ENCODE measurements at regions not wholly inside any gene's neighbourhood (a gene's known extent, or its start where the extent isn't known, plus 50 kb on each side); places are given as distances from the start of the nearest gene placed in this dataset.

GRCh38 chr19:30172613-30173242 is 199.5 kb upstream of the ZNF536 start:
- no peak for DNase-seq

- no peak for DNase-seq
Observed at GRCh38 chr19:30173593-30174356, 198.4 kb upstream of the ZNF536 start.

- no peak for DNase-seq
Observed at GRCh38 chr19:30174357-30174645, 197.9 kb upstream of the ZNF536 start.

GRCh38 chr19:30174791-30175190 is 197.4 kb upstream of the ZNF536 start:
- no peak for DNase-seq

GRCh38 chr19:30175987-30176386 is 196.2 kb upstream of the ZNF536 start:
- DNase-seq: no peak

- DNase-seq: no peak
Observed at GRCh38 chr19:30178721-30179402, 193.3 kb upstream of the ZNF536 start.

GRCh38 chr19:30180691-30181090 is 191.5 kb upstream of the ZNF536 start:
- DNase-seq: no peak

- no peak for DNase-seq
Observed at GRCh38 chr19:30183807-30184490, 188.2 kb upstream of the ZNF536 start.

- no peak for DNase-seq
Observed at GRCh38 chr19:30202060-30202600, 170.1 kb upstream of the ZNF536 start.

GRCh38 chr19:30204721-30205120 is 167.5 kb upstream of the ZNF536 start:
- no peak for DNase-seq

- no peak for DNase-seq
Observed at GRCh38 chr19:30206187-30206586, 166.0 kb upstream of the ZNF536 start.

GRCh38 chr19:30207357-30207756 is 164.8 kb upstream of the ZNF536 start:
- DNase-seq: no peak

- DNase-seq: no peak
Observed at GRCh38 chr19:30208436-30209060, 163.6 kb upstream of the ZNF536 start.

- DNase-seq: no peak
Observed at GRCh38 chr19:30209617-30210600, 162.3 kb upstream of the ZNF536 start.

- no peak for DNase-seq
Observed at GRCh38 chr19:30212574-30212973, 159.6 kb upstream of the ZNF536 start.

- no peak for DNase-seq
Observed at GRCh38 chr19:30214651-30215051, 157.5 kb upstream of the ZNF536 start.

- no peak for DNase-seq
Observed at GRCh38 chr19:30215248-30215647, 156.9 kb upstream of the ZNF536 start.

GRCh38 chr19:30216453-30216852 is 155.7 kb upstream of the ZNF536 start:
- DNase-seq: no peak

GRCh38 chr19:30217461-30217860 is 154.7 kb upstream of the ZNF536 start:
- no peak for DNase-seq

GRCh38 chr19:30219702-30220101 is 152.5 kb upstream of the ZNF536 start:
- DNase-seq: no peak

GRCh38 chr19:30221176-30221575 is 151.0 kb upstream of the ZNF536 start:
- DNase-seq: no peak

GRCh38 chr19:30222428-30222873 is 149.7 kb upstream of the ZNF536 start:
- DNase-seq: no peak

Measured in hematopoietic multipotent progenitor cell treated with erythropoietin and hydrocortisone succinate and interleukin-3 and kit ligand, for 8 days (in vitro differentiated cells).